Stomach (tissue), 4 donors: ENCODE measurements at regions not wholly inside any gene's neighbourhood (a gene's known extent, or its start where the extent isn't known, plus 50 kb on each side); places are given as distances from the start of the nearest gene placed in this dataset.

ENCODE experiments used
- EP300 ChIP-seq: sonication (generic); formaldehyde crosslinking; IDR thresholded peaks from one replicate; pipeline ENCODE4 v1.6.1; 2017; ENCODE audit warnings: antibody characterized with exemption
- POLR2A ChIP-seq, 4 donors: fragments of 450-650 bp; IDR thresholded peaks; one replicate each; pipeline ENCODE4 v1.6.1; 2016; ENCODE audit warnings: antibody characterized with exemption in 4 of 4, control low read depth in 2 of 4, mild to moderate bottlenecking in 1 of 4, moderate library complexity in 1 of 4
- TF ChIP-seq, protein P1 (sequence below), 7 experiments: fragments of 450-650 bp in 4 of 7; fragments of 200-600 bp in 3 of 7; sonication (generic) in 3 of 7; IDR thresholded peaks; one replicate each; pipeline ENCODE4 v1.5.1; 2016 to 2019; ENCODE audit warnings: antibody characterized with exemption in 7 of 7, control low read depth in 2 of 7, mild to moderate bottlenecking in 1 of 7

DNA sequence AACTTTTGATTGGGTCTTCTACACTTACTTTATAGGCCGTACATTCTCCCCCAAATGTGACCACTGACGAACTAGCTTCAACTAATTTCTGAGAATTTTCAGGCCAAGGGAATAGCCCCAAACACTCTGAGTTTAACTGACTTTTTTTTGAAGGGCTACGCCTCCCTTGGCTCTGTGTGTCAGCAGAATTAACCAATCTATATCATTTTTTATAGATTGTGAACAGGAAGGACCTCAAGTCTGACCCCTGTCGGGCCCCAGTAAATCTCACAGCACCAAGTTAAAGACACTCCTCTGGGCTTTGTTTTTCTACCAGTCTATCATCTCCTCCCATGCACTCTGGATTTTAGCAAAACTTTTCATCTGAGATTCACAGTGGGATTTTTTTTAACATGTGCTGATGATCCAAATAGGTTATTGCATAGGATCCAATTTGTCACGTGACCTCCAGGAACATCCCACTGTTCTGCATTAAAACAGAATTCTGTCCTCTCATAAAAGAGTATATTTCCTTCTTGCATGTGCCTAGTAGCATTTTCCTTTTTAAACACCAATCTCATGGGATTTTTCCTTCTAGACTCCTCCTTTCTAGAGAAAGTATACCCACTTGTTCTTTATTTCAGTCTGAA, 307.1 kb downstream of the OSR1 start:
- TF ChIP-seq, protein P1, sequence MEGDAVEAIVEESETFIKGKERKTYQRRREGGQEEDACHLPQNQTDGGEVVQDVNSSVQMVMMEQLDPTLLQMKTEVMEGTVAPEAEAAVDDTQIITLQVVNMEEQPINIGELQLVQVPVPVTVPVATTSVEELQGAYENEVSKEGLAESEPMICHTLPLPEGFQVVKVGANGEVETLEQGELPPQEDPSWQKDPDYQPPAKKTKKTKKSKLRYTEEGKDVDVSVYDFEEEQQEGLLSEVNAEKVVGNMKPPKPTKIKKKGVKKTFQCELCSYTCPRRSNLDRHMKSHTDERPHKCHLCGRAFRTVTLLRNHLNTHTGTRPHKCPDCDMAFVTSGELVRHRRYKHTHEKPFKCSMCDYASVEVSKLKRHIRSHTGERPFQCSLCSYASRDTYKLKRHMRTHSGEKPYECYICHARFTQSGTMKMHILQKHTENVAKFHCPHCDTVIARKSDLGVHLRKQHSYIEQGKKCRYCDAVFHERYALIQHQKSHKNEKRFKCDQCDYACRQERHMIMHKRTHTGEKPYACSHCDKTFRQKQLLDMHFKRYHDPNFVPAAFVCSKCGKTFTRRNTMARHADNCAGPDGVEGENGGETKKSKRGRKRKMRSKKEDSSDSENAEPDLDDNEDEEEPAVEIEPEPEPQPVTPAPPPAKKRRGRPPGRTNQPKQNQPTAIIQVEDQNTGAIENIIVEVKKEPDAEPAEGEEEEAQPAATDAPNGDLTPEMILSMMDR (IDR thresholded peaks at IDR 0.05) = no peak
- TF ChIP-seq POLR2A (IDR thresholded peaks at IDR 0.05) = no peak
- TF ChIP-seq EP300 = no peak
